Neural progenitor cell (in vitro differentiated cells): ENCODE measurements at regions not wholly inside any gene's neighbourhood (a gene's known extent, or its start where the extent isn't known, plus 50 kb on each side); places are given as distances from the start of the nearest gene placed in this dataset.

ENCODE experiments used
- EZH2 ChIP-seq: fragments of 200-600 bp; sonication (generic); IDR thresholded peaks from 2 replicates; pipeline ENCODE4 v1.6.1; 2017; ENCODE audit warnings: antibody characterized with exemption, mild to moderate bottlenecking, moderate library complexity
- EZH2phosphoT487 ChIP-seq: fragments of 200-600 bp; sonication (generic); IDR thresholded peaks from 2 replicates; pipeline ENCODE4 v1.6.1; 2017; ENCODE audit warnings: antibody characterized with exemption
- TF ChIP-seq, protein P1 (sequence below): fragments of 200-600 bp; sonication (generic); IDR thresholded peaks from 2 replicates; pipeline ENCODE4 v1.5.1; 2017; ENCODE audit warnings: antibody characterized with exemption, mild to moderate bottlenecking

DNA sequence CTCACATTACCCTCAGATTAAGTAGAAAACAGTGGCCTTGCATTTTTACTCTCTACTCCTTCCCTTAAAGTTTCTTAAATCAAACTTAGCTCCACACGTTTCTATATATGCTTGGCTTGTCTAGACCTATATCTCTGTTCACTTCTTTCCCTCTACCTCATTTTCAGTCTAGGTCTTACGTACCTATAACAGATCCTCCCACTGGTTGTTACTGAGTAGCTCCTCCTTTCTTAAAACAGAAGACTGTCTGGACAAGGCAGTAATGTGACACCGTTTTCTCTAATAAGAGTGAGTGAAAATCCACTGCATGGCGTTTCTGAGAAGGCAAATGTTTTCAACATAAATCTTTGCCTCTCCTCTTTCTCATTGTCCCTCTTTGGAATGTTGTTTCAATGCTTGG is 211.7 kb upstream of the POGK start:
- TF ChIP-seq, protein P1, sequence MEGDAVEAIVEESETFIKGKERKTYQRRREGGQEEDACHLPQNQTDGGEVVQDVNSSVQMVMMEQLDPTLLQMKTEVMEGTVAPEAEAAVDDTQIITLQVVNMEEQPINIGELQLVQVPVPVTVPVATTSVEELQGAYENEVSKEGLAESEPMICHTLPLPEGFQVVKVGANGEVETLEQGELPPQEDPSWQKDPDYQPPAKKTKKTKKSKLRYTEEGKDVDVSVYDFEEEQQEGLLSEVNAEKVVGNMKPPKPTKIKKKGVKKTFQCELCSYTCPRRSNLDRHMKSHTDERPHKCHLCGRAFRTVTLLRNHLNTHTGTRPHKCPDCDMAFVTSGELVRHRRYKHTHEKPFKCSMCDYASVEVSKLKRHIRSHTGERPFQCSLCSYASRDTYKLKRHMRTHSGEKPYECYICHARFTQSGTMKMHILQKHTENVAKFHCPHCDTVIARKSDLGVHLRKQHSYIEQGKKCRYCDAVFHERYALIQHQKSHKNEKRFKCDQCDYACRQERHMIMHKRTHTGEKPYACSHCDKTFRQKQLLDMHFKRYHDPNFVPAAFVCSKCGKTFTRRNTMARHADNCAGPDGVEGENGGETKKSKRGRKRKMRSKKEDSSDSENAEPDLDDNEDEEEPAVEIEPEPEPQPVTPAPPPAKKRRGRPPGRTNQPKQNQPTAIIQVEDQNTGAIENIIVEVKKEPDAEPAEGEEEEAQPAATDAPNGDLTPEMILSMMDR, result no peak
- no peak for TF ChIP-seq EZH2phosphoT487
- no peak for TF ChIP-seq EZH2
